ENCODE measurements at regions not wholly inside any gene's neighbourhood (a gene's known extent, or its start where the extent isn't known, plus 50 kb on each side); places are given as distances from the start of the nearest gene placed in this dataset.
A peak's percentile ranks its signal among the peaks of the same experiment; 100 is the strongest.

DNA sequence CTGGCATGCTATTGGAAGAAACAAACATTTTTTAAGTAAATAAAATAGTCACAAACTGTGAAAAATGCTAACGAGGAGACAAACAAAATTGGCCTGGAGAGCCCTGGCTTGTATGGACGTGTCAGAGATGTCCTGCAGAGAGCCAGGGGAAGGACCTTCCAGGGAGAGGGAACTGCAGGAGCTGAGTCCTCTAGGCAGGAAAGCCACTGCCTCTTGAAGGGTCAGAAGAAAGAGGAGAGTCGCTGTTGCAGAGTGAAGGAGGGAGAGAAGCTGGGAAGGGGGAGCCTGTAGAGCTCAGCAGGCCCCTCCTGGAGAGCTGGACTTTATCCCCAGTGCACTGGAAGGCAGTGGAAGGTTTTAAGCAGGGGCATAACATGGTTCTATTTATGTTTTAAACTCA lies 80.3 kb upstream of the PWP1 start:
- TF ChIP-seq TCF12 (IDR thresholded peaks at IDR 0.05; ENCODE audit: low read depth) (no peak), RAD21 (IDR thresholded peaks at IDR 0.05; ENCODE audit: low read depth) (no peak), ZBTB7A (IDR thresholded peaks at IDR 0.05; ENCODE audit: low read depth) (no peak), TAF1 (IDR thresholded peaks at IDR 0.05; ENCODE audit: low read depth) (no peak), CREB1 (IDR thresholded peaks at IDR 0.05; ENCODE audit: low read depth) (no peak), TEAD4 (IDR thresholded peaks at IDR 0.05) (no peak), CEBPB (IDR thresholded peaks at IDR 0.05) (no peak), YY1 (IDR thresholded peaks at IDR 0.05; ENCODE audit: low read depth) (no peak), FOXM1 (IDR thresholded peaks at IDR 0.05; ENCODE audit: borderline replicate concordance, low read depth) (no peak), EP300 (IDR thresholded peaks at IDR 0.05; ENCODE audit: borderline replicate concordance) (no peak), NFIC (IDR thresholded peaks at IDR 0.05) (no peak), EGR1 (IDR thresholded peaks at IDR 0.05) (no peak)
- TF ChIP-seq, protein P1, sequence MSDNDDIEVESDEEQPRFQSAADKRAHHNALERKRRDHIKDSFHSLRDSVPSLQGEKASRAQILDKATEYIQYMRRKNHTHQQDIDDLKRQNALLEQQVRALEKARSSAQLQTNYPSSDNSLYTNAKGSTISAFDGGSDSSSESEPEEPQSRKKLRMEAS (IDR thresholded peaks at IDR 0.05): no peak
- TF ChIP-seq, protein P2, sequence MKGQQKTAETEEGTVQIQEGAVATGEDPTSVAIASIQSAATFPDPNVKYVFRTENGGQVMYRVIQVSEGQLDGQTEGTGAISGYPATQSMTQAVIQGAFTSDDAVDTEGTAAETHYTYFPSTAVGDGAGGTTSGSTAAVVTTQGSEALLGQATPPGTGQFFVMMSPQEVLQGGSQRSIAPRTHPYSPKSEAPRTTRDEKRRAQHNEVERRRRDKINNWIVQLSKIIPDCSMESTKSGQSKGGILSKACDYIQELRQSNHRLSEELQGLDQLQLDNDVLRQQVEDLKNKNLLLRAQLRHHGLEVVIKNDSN (IDR thresholded peaks at IDR 0.05): no peak

DNA sequence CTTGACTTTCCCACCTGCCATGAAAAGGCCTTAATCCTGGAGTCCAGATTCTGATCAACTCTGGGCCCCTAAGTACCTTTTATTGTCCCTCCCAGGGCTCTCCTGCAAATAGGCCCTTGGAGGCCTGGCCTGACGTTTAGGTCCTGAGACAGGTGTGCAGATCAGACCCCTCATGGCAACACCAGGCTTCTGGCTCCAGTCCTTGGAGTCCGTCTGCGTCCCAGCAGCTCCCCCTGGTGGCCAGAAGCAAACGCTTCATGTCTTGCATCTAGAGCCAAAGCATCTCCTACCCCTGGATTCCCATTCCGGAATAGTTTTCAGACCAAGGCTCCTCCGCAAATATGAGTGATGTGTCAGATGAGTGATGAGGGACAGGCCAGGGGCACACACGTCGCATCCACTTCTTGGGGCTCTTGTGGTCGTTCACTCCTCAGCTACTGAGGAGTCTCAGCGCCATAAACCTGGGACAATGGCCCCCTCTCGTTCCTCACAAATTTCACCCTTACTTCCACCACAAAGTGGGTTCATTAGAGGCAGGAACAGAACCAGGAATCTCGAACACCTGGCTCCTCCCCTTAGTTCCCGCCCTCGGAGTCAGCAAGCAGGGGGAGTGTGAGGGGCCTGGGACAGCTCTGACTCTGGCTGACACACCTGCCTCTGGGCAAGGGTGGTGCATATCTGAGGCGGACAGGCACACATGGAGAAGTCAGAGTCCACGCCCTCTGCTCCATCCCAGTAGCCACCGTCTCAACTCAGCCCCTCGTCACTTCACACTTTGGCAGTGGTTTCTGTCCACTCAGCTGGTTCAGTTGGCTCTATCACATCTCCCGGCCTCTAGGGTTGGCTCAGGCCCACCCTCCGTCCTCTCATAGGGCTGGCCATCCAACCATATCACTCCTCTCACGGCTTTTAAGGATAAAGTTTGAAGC lies 77.9 kb upstream of the PWP1 start:
- TF ChIP-seq RAD21 (IDR thresholded peaks at IDR 0.05; ENCODE audit: low read depth) (peak; percentile 85), EGR1 (IDR thresholded peaks at IDR 0.05) (no peak)

DNA sequence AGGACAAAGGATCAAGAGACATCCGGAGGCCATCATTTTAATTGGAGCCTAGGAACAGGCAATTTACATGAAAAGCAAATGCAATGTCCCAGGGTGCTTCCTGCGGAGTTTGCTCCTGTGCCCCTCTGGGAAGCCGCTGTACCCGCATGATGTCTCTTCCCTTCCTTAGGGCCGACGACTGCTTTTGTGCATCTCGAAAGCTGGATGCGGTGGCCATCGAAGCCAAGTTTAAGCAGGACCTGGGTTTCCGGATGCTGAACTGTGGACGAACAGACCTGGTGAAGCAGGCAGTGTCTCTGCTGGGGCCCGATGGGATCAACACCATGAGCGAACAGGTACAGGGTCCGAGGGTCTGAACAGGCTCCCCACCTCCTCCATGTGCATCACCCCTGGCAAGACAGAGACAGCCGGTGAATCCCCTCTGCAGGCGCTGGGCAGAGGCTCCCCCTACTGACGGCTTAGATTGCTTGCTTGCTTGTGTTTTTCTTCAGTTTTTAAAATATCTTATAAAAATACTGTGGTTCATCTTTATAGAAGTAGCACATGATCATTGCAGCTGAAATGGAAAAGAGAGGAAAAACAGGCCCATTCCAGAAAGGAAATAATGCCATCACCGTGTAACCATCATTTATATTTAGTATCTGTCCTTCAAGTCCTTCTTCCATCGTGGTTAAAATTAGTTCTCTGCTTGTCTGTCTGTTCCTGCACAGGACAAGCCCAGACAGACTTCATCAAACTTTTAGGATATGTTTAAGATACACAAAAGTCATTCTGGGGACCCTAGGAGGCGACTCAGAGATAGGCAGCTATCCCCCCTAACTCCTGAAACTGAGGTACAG lies 75.4 kb upstream of the PWP1 start:
- TF ChIP-seq TCF12 (IDR thresholded peaks at IDR 0.05; ENCODE audit: low read depth) (no peak), RAD21 (IDR thresholded peaks at IDR 0.05; ENCODE audit: low read depth) (peak; percentile 49)

DNA sequence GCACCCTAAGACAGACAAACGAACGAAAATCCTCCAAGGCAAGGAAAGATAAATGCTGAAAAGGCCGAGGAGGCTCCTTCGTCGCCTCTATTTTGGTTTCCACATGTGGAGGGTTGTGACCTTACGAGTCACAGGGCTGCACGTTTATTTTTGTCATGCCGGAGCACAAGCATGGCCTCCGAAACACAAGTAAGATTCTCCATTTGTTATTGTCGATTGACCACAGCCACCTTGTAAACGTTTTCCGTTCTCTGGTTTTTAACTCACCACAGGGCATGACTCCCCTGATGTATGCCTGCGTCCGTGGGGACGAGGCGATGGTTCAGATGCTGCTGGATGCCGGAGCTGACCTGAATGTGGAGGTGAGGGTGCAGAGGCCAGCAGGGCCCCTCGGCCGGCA lies 73.1 kb upstream of the PWP1 start:
- TF ChIP-seq, protein P2 (IDR thresholded peaks at IDR 0.05): no peak
- TF ChIP-seq, protein P3, sequence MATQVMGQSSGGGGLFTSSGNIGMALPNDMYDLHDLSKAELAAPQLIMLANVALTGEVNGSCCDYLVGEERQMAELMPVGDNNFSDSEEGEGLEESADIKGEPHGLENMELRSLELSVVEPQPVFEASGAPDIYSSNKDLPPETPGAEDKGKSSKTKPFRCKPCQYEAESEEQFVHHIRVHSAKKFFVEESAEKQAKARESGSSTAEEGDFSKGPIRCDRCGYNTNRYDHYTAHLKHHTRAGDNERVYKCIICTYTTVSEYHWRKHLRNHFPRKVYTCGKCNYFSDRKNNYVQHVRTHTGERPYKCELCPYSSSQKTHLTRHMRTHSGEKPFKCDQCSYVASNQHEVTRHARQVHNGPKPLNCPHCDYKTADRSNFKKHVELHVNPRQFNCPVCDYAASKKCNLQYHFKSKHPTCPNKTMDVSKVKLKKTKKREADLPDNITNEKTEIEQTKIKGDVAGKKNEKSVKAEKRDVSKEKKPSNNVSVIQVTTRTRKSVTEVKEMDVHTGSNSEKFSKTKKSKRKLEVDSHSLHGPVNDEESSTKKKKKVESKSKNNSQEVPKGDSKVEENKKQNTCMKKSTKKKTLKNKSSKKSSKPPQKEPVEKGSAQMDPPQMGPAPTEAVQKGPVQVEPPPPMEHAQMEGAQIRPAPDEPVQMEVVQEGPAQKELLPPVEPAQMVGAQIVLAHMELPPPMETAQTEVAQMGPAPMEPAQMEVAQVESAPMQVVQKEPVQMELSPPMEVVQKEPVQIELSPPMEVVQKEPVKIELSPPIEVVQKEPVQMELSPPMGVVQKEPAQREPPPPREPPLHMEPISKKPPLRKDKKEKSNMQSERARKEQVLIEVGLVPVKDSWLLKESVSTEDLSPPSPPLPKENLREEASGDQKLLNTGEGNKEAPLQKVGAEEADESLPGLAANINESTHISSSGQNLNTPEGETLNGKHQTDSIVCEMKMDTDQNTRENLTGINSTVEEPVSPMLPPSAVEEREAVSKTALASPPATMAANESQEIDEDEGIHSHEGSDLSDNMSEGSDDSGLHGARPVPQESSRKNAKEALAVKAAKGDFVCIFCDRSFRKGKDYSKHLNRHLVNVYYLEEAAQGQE (IDR thresholded peaks at IDR 0.05; ENCODE audit: low read depth): no peak
- no peak for TF ChIP-seq TCF12 (IDR thresholded peaks at IDR 0.05; ENCODE audit: low read depth)
- TF ChIP-seq CEBPB (IDR thresholded peaks at IDR 0.05): no peak
- no peak for TF ChIP-seq NFIC (IDR thresholded peaks at IDR 0.05)
- TF ChIP-seq, protein P1 (IDR thresholded peaks at IDR 0.05): no peak
- TF ChIP-seq EGR1 (IDR thresholded peaks at IDR 0.05): no peak
- TF ChIP-seq FOXM1 (IDR thresholded peaks at IDR 0.05; ENCODE audit: borderline replicate concordance, low read depth): no peak
- no peak for TF ChIP-seq ZBTB7A (IDR thresholded peaks at IDR 0.05; ENCODE audit: low read depth)
- TF ChIP-seq YY1 (IDR thresholded peaks at IDR 0.05; ENCODE audit: low read depth): no peak
- TF ChIP-seq EP300 (IDR thresholded peaks at IDR 0.05; ENCODE audit: borderline replicate concordance): no peak
- TF ChIP-seq CREB1 (IDR thresholded peaks at IDR 0.05; ENCODE audit: low read depth): no peak
- no peak for TF ChIP-seq RAD21 (IDR thresholded peaks at IDR 0.05; ENCODE audit: low read depth)
- no peak for TF ChIP-seq TEAD4 (IDR thresholded peaks at IDR 0.05)
- TF ChIP-seq TAF1 (IDR thresholded peaks at IDR 0.05; ENCODE audit: low read depth): no peak

DNA sequence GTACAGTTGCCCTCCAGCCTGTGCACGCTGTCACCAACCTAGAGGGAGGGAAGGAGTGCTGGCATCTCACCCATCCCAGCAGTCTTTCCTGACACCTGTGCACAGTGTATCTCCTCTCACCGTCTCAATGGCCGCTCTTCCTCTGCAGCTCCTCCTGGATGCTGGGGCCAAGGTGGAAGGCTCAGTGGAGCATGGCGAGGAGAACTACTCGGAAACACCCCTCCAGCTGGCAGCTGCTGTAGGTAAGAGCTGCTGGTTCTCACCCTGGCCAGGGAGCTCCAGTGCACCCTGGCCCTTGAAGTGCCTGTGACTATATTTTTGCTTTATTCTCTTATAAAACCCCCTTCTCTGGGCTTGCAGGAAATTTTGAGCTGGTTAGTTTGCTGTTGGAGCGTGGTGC lies 68.7 kb upstream of the PWP1 start:
- TF ChIP-seq TCF12 (IDR thresholded peaks at IDR 0.05; ENCODE audit: low read depth): no peak
- TF ChIP-seq NFIC (IDR thresholded peaks at IDR 0.05): no peak

DNA sequence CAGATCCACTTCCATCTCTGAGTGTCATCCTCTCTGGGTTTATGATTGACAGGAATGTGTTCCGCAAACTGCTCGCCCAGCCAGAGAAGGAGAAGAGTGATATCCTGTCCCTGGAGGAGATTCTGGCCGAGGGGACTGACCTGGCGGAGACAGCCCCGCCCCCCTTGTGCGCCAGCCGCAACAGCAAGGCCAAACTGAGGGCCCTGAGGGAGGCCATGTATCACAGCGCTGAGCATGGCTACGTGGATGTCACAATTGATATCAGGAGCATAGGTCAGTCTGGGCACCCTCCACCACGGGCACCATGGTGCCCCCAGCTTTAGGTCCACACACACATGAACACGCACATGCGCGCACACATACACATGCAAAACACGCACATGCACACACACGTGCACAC lies 67.5 kb upstream of the PWP1 start:
- no peak for TF ChIP-seq EP300 (IDR thresholded peaks at IDR 0.05; ENCODE audit: borderline replicate concordance)
- TF ChIP-seq, protein P1 (IDR thresholded peaks at IDR 0.05): no peak

DNA sequence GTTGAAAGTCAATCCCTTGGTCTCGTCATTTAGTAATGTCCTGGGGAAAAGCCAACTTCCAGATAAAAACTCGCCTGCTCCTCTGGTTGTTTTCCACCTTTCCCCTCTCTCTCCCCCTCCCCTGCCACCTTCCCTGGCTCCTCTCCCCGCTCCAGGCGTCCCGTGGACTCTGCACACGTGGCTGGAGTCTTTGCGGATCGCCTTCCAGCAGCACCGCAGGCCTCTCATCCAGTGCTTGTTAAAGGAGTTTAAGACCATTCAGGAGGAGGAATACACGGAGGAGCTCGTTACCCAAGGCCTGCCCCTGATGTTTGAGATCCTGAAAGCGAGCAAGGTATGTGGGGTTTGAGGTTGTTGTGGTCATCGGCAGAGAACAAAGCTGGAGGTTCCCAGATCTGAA lies 65.8 kb upstream of the PWP1 start:
- TF ChIP-seq RAD21 (IDR thresholded peaks at IDR 0.05; ENCODE audit: low read depth): no peak
- TF ChIP-seq TCF12 (IDR thresholded peaks at IDR 0.05; ENCODE audit: low read depth): no peak
- TF ChIP-seq TEAD4 (IDR thresholded peaks at IDR 0.05): no peak
- TF ChIP-seq NFIC (IDR thresholded peaks at IDR 0.05): no peak
- no peak for TF ChIP-seq CEBPB (IDR thresholded peaks at IDR 0.05)
- TF ChIP-seq, protein P3 (IDR thresholded peaks at IDR 0.05; ENCODE audit: low read depth): no peak
- TF ChIP-seq, protein P1 (IDR thresholded peaks at IDR 0.05): no peak
- TF ChIP-seq EP300 (IDR thresholded peaks at IDR 0.05; ENCODE audit: borderline replicate concordance): no peak
- no peak for TF ChIP-seq ZBTB7A (IDR thresholded peaks at IDR 0.05; ENCODE audit: low read depth)
- no peak for TF ChIP-seq EGR1 (IDR thresholded peaks at IDR 0.05)

Measured in Ishikawa (cell line).